HCEC 1CT (cell line): ENCODE measurements at regions not wholly inside any gene's neighbourhood (a gene's known extent, or its start where the extent isn't known, plus 50 kb on each side); places are given as distances from the start of the nearest gene placed in this dataset.
"Not testable (repeated sequence)": the region's sequence is repeated elsewhere in the genome, so short reads cannot be mapped to it uniquely, and the experiment has no call there.

Experiments used
- DNase-seq: peaks from one replicate; pipeline ENCODE4 v3.0.0-alpha.2; 2017

- DNase-seq: no peak
Observed at GRCh38 chr14:100422556-100423316, 99.6 kb downstream of the SLC25A47 start.

GRCh38 chr14:100423317-100424010, 100.3 kb downstream of the SLC25A47 start:
- DNase-seq: no peak

GRCh38 chr14:100424504-100425428, 101.6 kb downstream of the SLC25A47 start:
- no peak for DNase-seq

- no peak for DNase-seq
Observed at GRCh38 chr14:100425429-100425827, 102.3 kb downstream of the SLC25A47 start.

- no peak for DNase-seq
Observed at GRCh38 chr14:100426314-100426713, 103.2 kb downstream of the SLC25A47 start.

GRCh38 chr14:100427166-100427565, 104.0 kb downstream of the SLC25A47 start:
- no peak for DNase-seq

- peak; percentile 26 for DNase-seq
Observed at GRCh38 chr14:100428727-100429126, 105.6 kb downstream of the SLC25A47 start.

GRCh38 chr14:100429537-100429936, 106.4 kb downstream of the SLC25A47 start:
- no peak for DNase-seq

- no peak for DNase-seq
Observed at GRCh38 chr14:100430571-100430970, 107.4 kb downstream of the SLC25A47 start.

GRCh38 chr14:100431461-100431860, 108.3 kb downstream of the SLC25A47 start:
- DNase-seq: not testable (repeated sequence)

- DNase-seq: no peak
Observed at GRCh38 chr14:100432652-100433427, 109.7 kb downstream of the SLC25A47 start.

- DNase-seq: no peak
Observed at GRCh38 chr14:100433428-100433814, 110.3 kb downstream of the SLC25A47 start.

GRCh38 chr14:100434033-100434601, 111.0 kb downstream of the SLC25A47 start:
- no peak for DNase-seq

- no peak for DNase-seq
Observed at GRCh38 chr14:100434911-100435438, 111.8 kb downstream of the SLC25A47 start.

GRCh38 chr14:100435459-100435858, 112.3 kb downstream of the SLC25A47 start:
- DNase-seq: no peak

- no peak for DNase-seq
Observed at GRCh38 chr14:100436745-100437406, 113.7 kb downstream of the SLC25A47 start.

- DNase-seq: no peak
Observed at GRCh38 chr14:100438271-100438670, 115.1 kb downstream of the SLC25A47 start.

- peak; percentile 67 for DNase-seq
Observed at GRCh38 chr14:100438678-100439592, 115.8 kb downstream of the SLC25A47 start.

- DNase-seq: no peak
Observed at GRCh38 chr14:100439781-100440180, 116.6 kb downstream of the SLC25A47 start.

- DNase-seq: peak; percentile 37
Observed at GRCh38 chr14:100440207-100440631, 117.1 kb downstream of the SLC25A47 start.
